Activated T-helper 17 cell treated with anti-CD3 and anti-CD28 coated beads, Interleukin-2, amount 50 U/mL, for 72 hours (primary cell): ENCODE measurements at regions not wholly inside any gene's neighbourhood (a gene's known extent, or its start where the extent isn't known, plus 50 kb on each side); places are given as distances from the start of the nearest gene placed in this dataset.
"Not testable (repeated sequence)": the region's sequence is repeated elsewhere in the genome, so short reads cannot be mapped to it uniquely, and the experiment has no call there.

Source experiments
- ATAC-seq: fragments of 150-1000 bp; cut with Tn5 transposase; replicated peaks from 2 replicates; pipeline ENCODE4 v1.10.0; 2021; ENCODE audit warnings: mild to moderate bottlenecking, moderate library complexity
- H3K27ac Mint-ChIP-seq: one replicate; pipeline ENCODE4 v1.8.0; 2022; ENCODE audit warnings: mixed read lengths
- H3K27me3 Mint-ChIP-seq: one replicate; pipeline ENCODE4 v1.8.0; 2022; ENCODE audit warnings: mixed read lengths
- H3K36me3 Mint-ChIP-seq: one replicate; pipeline ENCODE4 v1.8.0; 2022; ENCODE audit warnings: low read depth, mild to moderate bottlenecking, mixed read lengths
- H3K4me1 Mint-ChIP-seq: one replicate; pipeline ENCODE4 v1.8.0; 2022; ENCODE audit warnings: mixed read lengths
- H3K4me3 Mint-ChIP-seq: one replicate; pipeline ENCODE4 v1.8.0; 2022; ENCODE audit warnings: mild to moderate bottlenecking, mixed read lengths
- H3K9me3 Mint-ChIP-seq: one replicate; pipeline ENCODE4 v1.8.0; 2022; ENCODE audit warnings: mixed read lengths

- Mint-ChIP-seq H3K36me3 (no peaks in the 10 kb centered on the region), H3K27ac (no peak overlapping the region), H3K4me1 (no peaks in the 10 kb centered on the region), H3K4me3 (no peak overlapping the region), H3K9me3 (no peaks in the 10 kb centered on the region), H3K27me3 (peaks cover 21% of the 10 kb centered on the region)
- ATAC-seq: no peak
Measured at GRCh38 chr10:23656735-23657134, 217.9 kb downstream of the OTUD1 start.

GRCh38 chr10:23657677-23658076 lies 218.8 kb downstream of the OTUD1 start:
- Mint-ChIP-seq H3K4me3 (no peak overlapping the region), H3K27me3 (peaks cover 21% of the 10 kb centered on the region), H3K36me3 (no peaks in the 10 kb centered on the region), H3K9me3 (no peaks in the 10 kb centered on the region), H3K27ac (no peak overlapping the region), H3K4me1 (no peaks in the 10 kb centered on the region)
- ATAC-seq: no peak

- ATAC-seq, H3K4me1 Mint-ChIP-seq, H3K4me3 Mint-ChIP-seq, H3K9me3 Mint-ChIP-seq, H3K36me3 Mint-ChIP-seq, H3K27ac Mint-ChIP-seq: not testable (repeated sequence)
- peaks cover 22% of the 10 kb centered on the region for H3K27me3 Mint-ChIP-seq
Measured at GRCh38 chr10:23671866-23672265, 233.0 kb downstream of the OTUD1 start.

- Mint-ChIP-seq H3K9me3 (no peaks in the 10 kb centered on the region), H3K4me3 (no peak overlapping the region), H3K27me3 (peaks cover 33% of the 10 kb centered on the region), H3K27ac (no peak overlapping the region), H3K36me3 (no peaks in the 10 kb centered on the region), H3K4me1 (no peaks in the 10 kb centered on the region)
- no peak for ATAC-seq
Measured at GRCh38 chr10:23675585-23675984, 236.7 kb downstream of the OTUD1 start.

- H3K4me1 Mint-ChIP-seq: no peaks in the 10 kb centered on the region
- H3K27me3 Mint-ChIP-seq: peaks cover 33% of the 10 kb centered on the region
- no peak overlapping the region for H3K27ac Mint-ChIP-seq
- ATAC-seq: no peak
- H3K9me3 Mint-ChIP-seq: no peaks in the 10 kb centered on the region
- H3K4me3 Mint-ChIP-seq: no peak overlapping the region
- H3K36me3 Mint-ChIP-seq: no peaks in the 10 kb centered on the region
Measured at GRCh38 chr10:23676296-23676695, 237.4 kb downstream of the OTUD1 start.

- Mint-ChIP-seq H3K4me3 (no peak overlapping the region), H3K36me3 (no peaks in the 10 kb centered on the region), H3K27ac (no peak overlapping the region), H3K27me3 (peaks cover 5% of the 10 kb centered on the region), H3K4me1 (no peaks in the 10 kb centered on the region), H3K9me3 (no peaks in the 10 kb centered on the region)
- no peak for ATAC-seq
Measured at GRCh38 chr10:23686722-23687121, 247.8 kb downstream of the OTUD1 start.

GRCh38 chr10:23692736-23693135 lies 253.9 kb downstream of the OTUD1 start:
- Mint-ChIP-seq H3K27ac (no peak overlapping the region), H3K4me3 (no peak overlapping the region), H3K27me3 (peaks cover 36% of the 10 kb centered on the region), H3K36me3 (no peaks in the 10 kb centered on the region), H3K9me3 (no peaks in the 10 kb centered on the region), H3K4me1 (no peaks in the 10 kb centered on the region)
- no peak for ATAC-seq

- H3K27me3 Mint-ChIP-seq: peaks cover 41% of the 10 kb centered on the region
- no peak for ATAC-seq
Measured at GRCh38 chr10:23693501-23693901, 254.6 kb downstream of the OTUD1 start.

GRCh38 chr10:23693925-23694324 lies 255.1 kb downstream of the OTUD1 start:
- Mint-ChIP-seq H3K27me3 (peaks cover 43% of the 10 kb centered on the region), H3K27ac (no peak overlapping the region), H3K4me1 (no peaks in the 10 kb centered on the region), H3K9me3 (no peaks in the 10 kb centered on the region), H3K4me3 (no peak overlapping the region), H3K36me3 (no peaks in the 10 kb centered on the region)
- no peak for ATAC-seq

More at GRCh38 chr10:23693501-23693901, 254.6 kb downstream of the OTUD1 start:
- Mint-ChIP-seq H3K4me1 (no peaks in the 10 kb centered on the region), H3K4me3 (no peak overlapping the region), H3K36me3 (no peaks in the 10 kb centered on the region), H3K27ac (no peak overlapping the region), H3K9me3 (no peaks in the 10 kb centered on the region)

- no peaks in the 10 kb centered on the region for H3K36me3 Mint-ChIP-seq
- ATAC-seq: no peak
- no peak overlapping the region for H3K27ac Mint-ChIP-seq
- no peaks in the 10 kb centered on the region for H3K4me1 Mint-ChIP-seq
- no peak overlapping the region for H3K4me3 Mint-ChIP-seq
- no peaks in the 10 kb centered on the region for H3K9me3 Mint-ChIP-seq
- H3K27me3 Mint-ChIP-seq: peaks cover 45% of the 10 kb centered on the region
Measured at GRCh38 chr10:23694446-23694920, 255.6 kb downstream of the OTUD1 start.

- H3K4me1 Mint-ChIP-seq: no peaks in the 10 kb centered on the region
- no peaks in the 10 kb centered on the region for H3K36me3 Mint-ChIP-seq
- H3K9me3 Mint-ChIP-seq: no peaks in the 10 kb centered on the region
- H3K27me3 Mint-ChIP-seq: peaks cover 45% of the 10 kb centered on the region
- no peak overlapping the region for H3K4me3 Mint-ChIP-seq
- ATAC-seq: no peak
- H3K27ac Mint-ChIP-seq: no peak overlapping the region
Measured at GRCh38 chr10:23694921-23695824, 256.3 kb downstream of the OTUD1 start.

- Mint-ChIP-seq H3K4me3 (no peak overlapping the region), H3K27ac (no peak overlapping the region), H3K9me3 (no peaks in the 10 kb centered on the region), H3K27me3 (peaks cover 48% of the 10 kb centered on the region), H3K4me1 (no peaks in the 10 kb centered on the region), H3K36me3 (no peaks in the 10 kb centered on the region)
- ATAC-seq: no peak
Measured at GRCh38 chr10:23695825-23696420, 257.0 kb downstream of the OTUD1 start.

- Mint-ChIP-seq H3K36me3 (no peaks in the 10 kb centered on the region), H3K4me3 (no peak overlapping the region), H3K27ac (no peak overlapping the region), H3K9me3 (no peaks in the 10 kb centered on the region), H3K27me3 (peaks cover 49% of the 10 kb centered on the region), H3K4me1 (no peaks in the 10 kb centered on the region)
- ATAC-seq: no peak
Measured at GRCh38 chr10:23696476-23696875, 257.6 kb downstream of the OTUD1 start.

GRCh38 chr10:23702977-23703414 lies 264.1 kb downstream of the OTUD1 start:
- H3K4me3 Mint-ChIP-seq: no peak overlapping the region
- H3K9me3 Mint-ChIP-seq: no peaks in the 10 kb centered on the region
- no peaks in the 10 kb centered on the region for H3K36me3 Mint-ChIP-seq
- H3K27me3 Mint-ChIP-seq: peaks cover 39% of the 10 kb centered on the region
- peak; percentile 78 for ATAC-seq
- H3K4me1 Mint-ChIP-seq: no peaks in the 10 kb centered on the region
- no peak overlapping the region for H3K27ac Mint-ChIP-seq

- Mint-ChIP-seq H3K27me3 (peaks cover 28% of the 10 kb centered on the region), H3K27ac (no peak overlapping the region), H3K4me3 (no peak overlapping the region), H3K4me1 (no peaks in the 10 kb centered on the region), H3K9me3 (no peaks in the 10 kb centered on the region), H3K36me3 (no peaks in the 10 kb centered on the region)
- no peak for ATAC-seq
Measured at GRCh38 chr10:23715363-23715762, 276.5 kb downstream of the OTUD1 start.
